Embryonic facial prominence (tissue), 1 donor: ENCODE measurements at regions not wholly inside any gene's neighbourhood (a gene's known extent, or its start where the extent isn't known, plus 50 kb on each side); places are given as distances from the start of the nearest gene placed in this dataset.
"Not testable (repeated sequence)": the region's sequence is repeated elsewhere in the genome, so short reads cannot be mapped to it uniquely, and the experiment has no call there.

Source experiments
- DNase-seq: peaks from one replicate; pipeline ENCODE4 v3.0.0-alpha.2; 2016; ENCODE audit errors: extremely low spot score

DNA sequence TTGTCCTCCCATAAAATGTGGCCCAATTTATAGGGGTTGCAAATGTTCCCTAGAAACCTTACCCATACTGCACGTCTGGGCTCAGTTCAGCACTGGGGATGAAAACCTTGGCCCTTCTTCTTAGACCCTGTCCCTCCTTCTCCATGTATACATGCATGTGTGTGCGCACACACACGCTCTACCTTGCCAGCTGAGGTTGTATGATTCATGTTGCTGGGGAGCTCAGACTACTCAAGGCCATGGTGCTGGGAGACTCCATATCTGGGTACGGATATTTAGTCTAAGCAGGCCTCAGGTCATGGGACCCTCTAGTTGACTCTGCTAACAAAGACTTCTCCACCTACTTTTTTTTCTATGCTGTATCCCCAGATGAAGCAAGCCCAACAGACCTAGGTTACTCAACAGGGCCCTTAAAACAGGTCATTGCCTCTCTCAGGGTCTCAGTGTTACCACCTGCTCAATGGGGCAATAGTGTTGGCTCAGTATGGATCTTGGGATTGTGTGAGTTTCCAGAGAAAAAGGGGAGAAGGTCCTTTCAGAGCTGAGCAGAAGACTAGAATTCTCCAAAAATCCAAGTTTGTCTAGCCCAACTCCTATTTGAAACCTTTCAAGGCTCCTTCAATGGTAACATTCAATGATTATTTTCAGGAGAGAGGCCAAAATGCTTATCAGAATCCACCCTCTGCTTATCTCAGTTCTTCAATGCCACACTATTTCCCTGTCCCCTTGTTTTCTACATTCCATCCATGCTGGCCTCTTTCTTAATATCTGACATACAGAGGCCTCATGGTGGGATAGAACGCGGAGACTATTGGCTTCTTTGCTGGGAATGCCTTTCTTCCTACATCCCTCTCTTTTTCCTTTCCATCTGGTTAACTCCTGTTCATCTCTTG lies 123.6 kb upstream of the PITX1 start:
- no peak for DNase-seq

DNA sequence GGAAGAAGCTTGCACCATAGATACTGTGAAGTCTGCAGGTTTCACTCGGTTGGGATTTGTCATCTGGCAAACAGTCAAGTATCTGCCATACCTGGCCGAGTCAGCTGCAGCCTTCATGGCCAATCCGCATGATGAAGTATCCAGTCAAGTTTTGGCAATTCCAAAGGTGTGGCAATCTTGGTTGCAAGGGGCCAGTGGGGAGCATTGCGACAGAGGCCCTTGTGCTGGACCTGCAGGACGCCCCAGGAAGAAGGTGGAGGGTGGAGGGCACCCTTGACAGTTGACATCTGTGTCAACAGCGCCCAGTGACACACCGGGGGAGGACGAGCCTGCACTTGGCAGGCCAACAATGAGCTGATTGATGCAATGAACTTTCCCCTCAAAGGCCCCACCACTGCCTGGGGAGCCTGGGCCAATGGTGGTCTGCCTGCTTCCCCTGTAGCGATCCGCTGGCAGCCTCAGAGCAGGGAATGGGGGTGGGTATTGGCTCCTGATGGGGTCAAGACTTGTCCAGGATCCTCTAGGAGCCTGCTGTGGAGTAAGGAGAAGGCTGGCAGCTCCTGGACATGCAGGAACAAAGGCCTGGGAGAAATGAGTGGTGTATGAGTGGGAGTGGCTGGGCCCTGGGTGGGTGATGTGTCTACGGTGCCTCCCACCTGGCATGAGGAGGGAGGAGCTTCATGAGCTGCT lies 122.8 kb upstream of the PITX1 start:
- DNase-seq, result no peak

- DNase-seq, result no peak
Observed at GRCh38 chr5:135156337-135156714, 122.3 kb upstream of the PITX1 start.

DNA sequence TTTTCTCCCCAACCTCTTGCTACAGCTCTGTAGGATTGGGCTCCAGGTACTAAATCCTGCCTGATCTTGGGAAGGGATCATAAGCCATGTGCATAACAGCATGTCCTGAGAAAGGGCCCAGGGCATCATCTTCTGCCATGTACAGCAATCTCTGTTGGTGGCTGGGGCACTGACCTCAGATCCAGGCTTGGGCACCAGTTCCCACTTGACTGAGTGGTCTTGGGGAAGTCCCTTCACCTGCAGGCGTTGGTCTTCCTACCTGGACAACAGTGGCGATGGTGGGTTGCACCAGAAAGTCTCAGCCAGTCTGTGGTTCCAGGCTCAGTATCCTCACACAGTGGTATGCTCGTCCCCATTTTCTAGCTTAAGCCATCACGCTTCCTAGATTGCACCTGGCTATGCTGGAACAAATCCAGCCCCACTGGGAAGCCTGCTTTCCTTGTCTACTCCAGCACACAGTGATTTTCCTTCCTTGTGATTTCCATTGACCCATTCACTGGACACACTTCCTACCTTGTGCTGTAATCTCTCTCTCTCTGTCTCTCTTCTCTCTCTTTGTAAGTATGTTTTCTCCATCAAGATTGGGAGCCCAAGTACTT lies 121.7 kb upstream of the PITX1 start:
- no peak for DNase-seq

DNA sequence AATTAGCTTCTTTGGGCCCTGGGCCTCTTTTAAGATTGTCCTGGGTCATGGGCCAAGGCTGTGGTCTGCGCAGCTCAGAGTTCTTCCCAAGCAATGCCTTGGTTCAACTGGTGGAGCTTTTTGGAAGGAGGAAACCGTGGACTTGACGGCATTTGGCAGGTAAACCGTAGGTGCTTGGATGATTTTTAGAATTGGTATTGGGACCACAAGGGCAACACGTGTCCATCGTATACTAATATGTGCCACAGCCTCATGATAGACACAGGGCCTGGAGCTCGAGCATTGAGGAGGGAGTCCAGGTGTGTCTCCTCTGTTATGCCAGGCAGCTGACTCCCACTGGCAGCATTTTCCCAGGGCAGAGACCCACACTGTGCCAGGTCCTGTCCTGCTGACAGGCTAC lies 120.9 kb upstream of the PITX1 start:
- DNase-seq, result no peak

- DNase-seq, result no peak
Observed at GRCh38 chr5:135154197-135154596, 120.2 kb upstream of the PITX1 start.

DNA sequence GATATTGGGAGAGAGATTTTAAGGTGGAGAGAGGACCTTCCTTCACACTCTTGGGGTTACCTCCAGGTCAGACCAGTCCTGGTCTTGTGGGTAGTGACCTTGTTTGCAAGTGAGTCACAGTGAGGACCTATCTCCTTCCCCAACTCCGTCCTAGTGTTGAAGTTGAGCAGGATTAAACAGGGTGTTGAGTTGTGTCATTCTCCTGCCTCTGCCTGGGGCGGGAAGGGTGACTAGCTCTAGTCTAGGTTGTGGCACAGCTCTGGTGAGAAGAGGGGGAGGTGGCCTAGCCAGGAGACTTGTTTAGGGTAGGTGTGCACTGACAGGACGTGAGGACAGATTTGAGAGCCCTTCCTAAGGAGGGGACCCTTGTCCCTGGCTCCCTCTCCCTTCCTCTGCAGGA lies 119.6 kb upstream of the PITX1 start:
- no peak for DNase-seq

GRCh38 chr5:135153259-135153658 lies 119.2 kb upstream of the PITX1 start:
- DNase-seq, result no peak

- DNase-seq, result not testable (repeated sequence)
Observed at GRCh38 chr5:135151660-135152059, 117.6 kb upstream of the PITX1 start.

DNA sequence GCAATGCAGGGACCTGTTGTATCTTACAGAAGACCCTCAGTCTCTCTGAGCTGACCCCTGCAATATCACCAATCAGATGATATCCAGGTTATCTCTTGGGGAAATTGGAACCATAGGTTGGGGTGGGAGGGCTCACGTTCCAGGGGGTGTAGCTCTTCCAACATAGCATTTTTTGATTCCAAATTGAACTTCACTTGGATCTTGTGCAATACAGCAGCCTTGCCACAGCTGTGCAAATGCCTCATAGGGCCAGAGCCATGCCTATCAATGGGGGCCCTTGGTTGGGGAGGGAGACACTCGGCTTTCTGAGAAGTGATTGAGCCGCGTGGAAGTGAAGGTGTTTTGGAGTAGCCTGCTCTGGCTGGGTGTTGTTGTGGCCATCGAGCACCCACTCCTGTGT lies 117.2 kb upstream of the PITX1 start:
- DNase-seq, result no peak

GRCh38 chr5:135150767-135151166 lies 116.7 kb upstream of the PITX1 start:
- DNase-seq, result no peak

- DNase-seq, result no peak
Observed at GRCh38 chr5:135149956-135150723, 116.1 kb upstream of the PITX1 start.

GRCh38 chr5:135149229-135149955 lies 115.4 kb upstream of the PITX1 start:
- DNase-seq, result no peak

GRCh38 chr5:135147294-135148090 lies 113.5 kb upstream of the PITX1 start:
- DNase-seq, result no peak

- no peak for DNase-seq
Observed at GRCh38 chr5:135145985-135146384, 112.0 kb upstream of the PITX1 start.

- DNase-seq, result not testable (repeated sequence)
Observed at GRCh38 chr5:135143682-135144081, 109.7 kb upstream of the PITX1 start.

DNA sequence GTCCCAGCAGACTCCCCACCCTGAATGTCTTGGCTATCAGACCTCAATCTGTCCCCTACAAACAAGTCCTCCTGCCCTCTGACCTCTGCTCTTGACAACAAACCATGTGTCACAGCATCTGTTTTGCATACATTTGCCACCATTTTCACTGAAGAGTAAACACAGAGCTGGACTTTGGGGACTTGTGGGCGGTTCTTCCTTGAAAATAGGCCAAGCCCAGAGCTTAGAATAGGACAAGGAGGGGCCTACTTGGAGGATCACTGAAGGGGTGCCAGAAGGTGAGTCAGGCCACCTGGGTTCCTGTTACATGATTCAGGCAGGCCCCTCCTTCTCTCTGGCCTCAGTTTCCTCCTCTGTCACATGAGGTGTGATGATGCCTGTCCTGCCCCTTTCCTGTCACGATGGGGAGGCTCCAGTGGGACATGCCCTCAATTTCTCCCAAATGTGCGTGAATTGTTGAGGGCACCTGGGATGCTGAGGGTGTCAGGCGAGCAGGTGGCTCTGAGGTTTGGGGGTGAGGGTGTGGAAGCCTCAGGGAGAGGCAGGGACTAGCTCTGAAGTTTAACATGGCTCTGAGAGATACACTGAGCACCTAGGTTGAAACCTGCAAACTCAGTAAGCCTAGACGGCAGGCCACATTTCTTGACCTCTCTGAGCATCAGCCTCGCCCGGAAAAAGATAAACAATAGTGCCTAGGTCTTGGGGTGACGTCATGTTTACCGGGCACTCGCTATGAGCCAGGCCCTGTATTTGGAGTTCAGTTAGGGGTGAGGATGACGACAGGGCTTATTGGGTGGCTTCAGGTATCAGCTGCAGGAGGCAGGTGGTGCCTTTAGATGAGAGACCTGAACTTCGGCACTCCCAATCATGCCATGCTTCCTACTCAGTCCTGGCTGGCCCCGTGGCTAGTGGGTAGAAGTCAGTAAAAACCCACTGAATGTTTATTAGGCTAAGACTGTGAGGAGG lies 107.6 kb upstream of the PITX1 start:
- no peak for DNase-seq

- DNase-seq, result no peak
Observed at GRCh38 chr5:135140446-135141204, 106.6 kb upstream of the PITX1 start.
